Large intestine (tissue), 3 donors: ENCODE measurements at regions not wholly inside any gene's neighbourhood (a gene's known extent, or its start where the extent isn't known, plus 50 kb on each side); places are given as distances from the start of the nearest gene placed in this dataset.

Source experiments
- DNase-seq, 2 donors: peaks; one replicate each; pipeline versions ENCODE4 v3.0.0 to v3.0.0-alpha.2; 2013
- H3K27ac ChIP-seq: one replicate; pipeline ENCODE4 v1.5.1; 2013; ENCODE audit warnings: low read length
- H3K27me3 ChIP-seq: 2 replicates; pipeline ENCODE4 v1.6.1; 2013; ENCODE audit warnings: low read length; ENCODE audit not compliant: control insufficient read depth, insufficient read depth
- H3K36me3 ChIP-seq: 2 replicates; pipeline ENCODE4 v1.6.1; 2013; ENCODE audit warnings: low read length; ENCODE audit not compliant: control insufficient read depth, insufficient read depth
- H3K4me1 ChIP-seq: one replicate; pipeline ENCODE4 v1.6.1; 2013; ENCODE audit warnings: low read length; ENCODE audit not compliant: control insufficient read depth, insufficient read depth
- H3K4me3 ChIP-seq: one replicate; pipeline ENCODE4 v1.5.1; 2013; ENCODE audit warnings: low read length
- H3K9me3 ChIP-seq: one replicate; pipeline ENCODE4 v1.6.1; 2013; ENCODE audit warnings: mild to moderate bottlenecking, low read depth, low read length, moderate library complexity; ENCODE audit not compliant: control insufficient read depth
- WGBS: methylation state at CpG from one replicate; pipeline ENCODE4 v1.1.5; 2013; ENCODE audit warnings: low lambda C conversion rate; ENCODE audit not compliant: insufficient coverage; 5-methylcytosine and 5-hydroxymethylcytosine counted together

DNA sequence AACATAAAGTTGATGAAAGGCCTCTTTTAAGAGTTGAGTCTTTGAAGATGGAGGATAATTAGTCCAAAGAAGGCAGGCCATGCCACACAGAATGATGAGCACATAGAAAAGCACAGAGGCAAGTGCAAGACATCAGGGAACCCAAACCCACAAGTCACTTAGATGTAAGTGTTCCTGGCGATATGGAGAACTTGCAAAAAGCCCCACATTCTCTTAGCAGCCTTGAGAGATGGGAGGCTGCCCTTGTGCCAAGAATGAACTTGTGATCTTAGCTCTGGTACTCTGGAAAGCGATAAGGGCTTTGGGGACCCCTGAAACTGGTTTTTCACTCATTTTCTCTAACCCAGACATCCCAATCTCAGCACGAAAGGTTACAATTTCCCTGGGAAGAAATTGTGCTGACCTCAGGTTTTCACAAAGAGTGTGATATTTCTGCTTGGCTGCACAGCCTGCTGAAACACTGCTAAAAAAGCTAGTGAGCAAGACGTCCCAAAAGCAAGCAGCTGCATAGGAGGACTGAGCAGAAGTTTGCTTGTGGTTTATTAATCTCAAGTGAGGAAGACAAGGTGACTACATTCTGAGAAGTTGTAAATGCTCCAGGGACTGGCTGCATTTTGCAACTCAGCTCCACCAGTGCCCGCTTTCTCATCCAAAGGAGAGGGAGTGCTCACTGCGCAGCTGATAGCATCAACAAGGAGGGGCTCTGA is 496.9 kb upstream of the CAMK1G start:
- WGBS, result no CpG with 5 or more reads among the region's 6 CpGs
- no peaks in the 10 kb centered on the region for H3K36me3 ChIP-seq
- H3K9me3 ChIP-seq, result no peaks in the 10 kb centered on the region
- no peak overlapping the region for H3K4me3 ChIP-seq
- no peaks in the 10 kb centered on the region for H3K27me3 ChIP-seq
- DNase-seq, result no peak
- H3K27ac ChIP-seq, result no peak overlapping the region
- no peaks in the 10 kb centered on the region for H3K4me1 ChIP-seq

DNA sequence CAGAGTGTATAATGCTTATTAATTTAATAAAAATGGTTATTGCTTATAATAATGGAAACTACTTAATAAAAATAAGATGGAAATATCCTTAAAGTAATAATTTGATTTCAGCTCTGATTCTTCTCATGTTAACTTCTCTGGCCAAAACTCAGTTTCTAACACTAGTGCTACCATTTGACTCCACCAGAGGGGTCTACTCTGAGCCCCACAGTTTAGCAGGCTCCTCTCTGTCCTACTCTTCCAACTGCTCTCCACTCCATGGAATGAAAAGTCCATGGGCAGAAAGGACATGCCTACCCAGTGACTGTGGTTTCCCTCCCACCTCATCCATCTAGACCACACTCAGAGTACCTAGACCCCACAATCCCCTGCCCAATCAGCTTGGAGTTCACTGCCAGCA is 489.1 kb upstream of the CAMK1G start:
- no peak overlapping the region for H3K27ac ChIP-seq
- no peaks in the 10 kb centered on the region for H3K9me3 ChIP-seq
- no peaks in the 10 kb centered on the region for H3K27me3 ChIP-seq
- no peak overlapping the region for H3K4me3 ChIP-seq
- H3K36me3 ChIP-seq, result no peaks in the 10 kb centered on the region
- no peak for DNase-seq
- peaks cover 3% of the 10 kb centered on the region for H3K4me1 ChIP-seq

DNA sequence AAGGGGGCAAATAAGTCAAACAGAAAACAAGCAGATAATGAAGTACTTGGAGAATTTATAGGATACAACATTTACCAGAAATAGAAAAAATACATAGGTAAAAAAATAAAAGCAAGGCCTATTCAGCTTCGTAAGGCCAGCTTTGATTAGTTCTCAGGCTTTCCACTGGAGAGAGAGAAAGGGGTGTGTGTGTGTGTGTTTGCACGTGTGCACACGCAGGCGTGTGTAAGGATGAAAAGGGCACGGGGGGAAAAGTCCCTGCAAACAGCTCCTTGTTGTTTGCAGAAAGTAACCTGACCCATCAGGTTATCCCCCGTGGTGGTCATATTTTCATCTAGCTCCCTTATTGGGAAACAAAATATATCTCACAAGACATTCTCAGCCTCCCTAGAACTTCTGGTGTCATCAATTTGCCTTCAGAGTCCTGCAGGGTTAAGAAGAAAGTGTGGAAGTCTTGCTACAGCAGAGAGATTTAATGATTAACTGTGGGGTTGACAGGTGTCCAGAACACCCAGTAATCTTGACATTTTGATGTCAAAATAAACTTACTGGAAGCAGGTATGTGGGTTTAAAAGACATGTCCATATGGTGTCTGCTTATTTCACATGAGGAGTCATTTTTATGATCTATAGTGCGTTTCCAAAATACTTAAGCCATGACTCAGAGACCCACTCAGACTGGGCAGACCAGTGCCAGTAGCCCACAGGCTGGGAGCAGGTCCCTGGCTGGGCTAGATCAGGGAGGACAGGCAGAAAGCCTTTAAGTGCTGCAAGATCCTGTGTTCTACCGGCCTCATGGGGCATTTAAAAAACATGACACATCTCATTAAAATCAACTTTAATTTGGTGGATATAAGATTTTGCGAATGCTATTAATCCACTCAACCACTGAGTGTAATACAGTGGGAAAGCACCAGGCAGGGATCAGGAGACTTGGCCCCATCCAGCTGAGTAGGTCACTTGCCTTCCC is 487.6 kb upstream of the CAMK1G start:
- peak in 1 of 2 donors; percentile 17 for DNase-seq
- Histone ChIP-seq H3K27ac (no peak overlapping the region), H3K36me3 (no peaks in the 10 kb centered on the region), H3K4me3 (no peak overlapping the region), H3K27me3 (no peaks in the 10 kb centered on the region), H3K4me1 (peaks cover 3% of the 10 kb centered on the region), H3K9me3 (no peaks in the 10 kb centered on the region)
- WGBS, result no CpG with 5 or more reads among the region's 9 CpGs

DNA sequence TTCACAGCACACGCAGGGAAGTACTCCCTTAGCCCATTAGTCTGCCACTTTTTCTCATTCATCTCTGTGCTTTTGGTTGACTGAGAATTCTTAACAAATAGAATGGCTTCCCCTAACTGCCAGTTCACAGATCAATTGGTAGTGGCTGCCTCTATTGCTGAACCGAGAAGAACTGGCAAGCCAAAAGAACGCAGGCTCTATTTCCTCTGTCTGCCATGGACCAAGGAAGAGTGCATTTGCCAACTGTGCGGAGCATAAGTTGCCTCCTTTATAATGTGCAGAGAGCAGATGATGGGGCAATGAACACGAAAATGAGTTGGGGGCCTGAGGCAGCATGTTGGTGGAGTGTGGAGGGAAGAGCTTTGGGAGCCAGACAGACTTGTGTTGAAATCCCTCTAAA is 483.1 kb upstream of the CAMK1G start:
- H3K36me3 ChIP-seq, result no peaks in the 10 kb centered on the region
- WGBS, result 100% methylated on average over 1 of the region's 5 CpGs
- H3K27me3 ChIP-seq, result no peaks in the 10 kb centered on the region
- H3K4me3 ChIP-seq, result no peak overlapping the region
- no peaks in the 10 kb centered on the region for H3K9me3 ChIP-seq
- no peak overlapping the region for H3K27ac ChIP-seq
- peaks cover 3% of the 10 kb centered on the region for H3K4me1 ChIP-seq
- DNase-seq, result no peak

DNA sequence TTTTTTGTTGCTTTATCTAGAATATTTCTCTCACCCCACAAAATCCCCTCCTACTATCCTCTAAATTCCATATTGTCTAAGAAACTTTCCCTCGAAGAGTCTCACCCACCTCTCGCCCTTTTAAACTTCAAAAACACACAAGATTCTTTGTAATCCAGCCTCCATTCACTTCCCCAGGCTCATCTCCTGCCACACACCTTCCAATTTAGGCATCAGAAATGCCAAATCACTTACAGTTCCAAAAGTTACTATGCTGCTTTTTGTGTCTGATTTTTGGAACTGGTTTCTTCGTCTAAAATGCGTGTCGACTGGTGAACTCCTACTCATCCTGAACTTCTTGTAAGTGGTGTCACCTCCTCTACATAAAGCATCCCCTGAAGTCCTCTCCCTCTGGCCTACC is 482.4 kb upstream of the CAMK1G start:
- Histone ChIP-seq H3K4me1 (peaks cover under 1% of the 10 kb centered on the region), H3K36me3 (no peaks in the 10 kb centered on the region), H3K27ac (no peak overlapping the region), H3K4me3 (no peak overlapping the region), H3K27me3 (no peaks in the 10 kb centered on the region), H3K9me3 (no peaks in the 10 kb centered on the region)
- no peak for DNase-seq
- WGBS, result 90% methylated on average over 3 of the region's 5 CpGs

DNA sequence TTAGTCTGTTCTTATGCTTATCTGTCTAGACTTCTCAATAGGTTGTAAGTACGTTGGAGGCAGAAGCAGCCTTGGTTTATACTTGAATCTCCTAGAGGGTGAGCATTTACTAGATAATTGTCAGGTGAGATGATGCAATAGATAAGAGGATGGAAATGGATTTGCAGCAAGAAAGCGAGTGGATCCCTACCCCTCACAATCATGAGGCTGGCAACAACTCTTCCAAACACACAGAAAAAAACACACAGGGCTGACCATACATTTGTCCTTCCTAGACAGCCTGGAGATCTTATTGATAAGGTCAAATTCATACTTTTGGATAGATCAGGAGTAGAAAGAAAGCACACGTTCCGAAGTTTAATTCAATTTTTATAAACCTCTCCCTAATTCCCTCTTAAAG is 481.4 kb upstream of the CAMK1G start:
- no peaks in the 10 kb centered on the region for H3K36me3 ChIP-seq
- H3K27ac ChIP-seq, result no peak overlapping the region
- no CpG with 5 or more reads among the region's 4 CpGs for WGBS
- H3K9me3 ChIP-seq, result no peaks in the 10 kb centered on the region
- no peak for DNase-seq
- no peaks in the 10 kb centered on the region for H3K4me1 ChIP-seq
- no peaks in the 10 kb centered on the region for H3K27me3 ChIP-seq
- H3K4me3 ChIP-seq, result no peak overlapping the region

DNA sequence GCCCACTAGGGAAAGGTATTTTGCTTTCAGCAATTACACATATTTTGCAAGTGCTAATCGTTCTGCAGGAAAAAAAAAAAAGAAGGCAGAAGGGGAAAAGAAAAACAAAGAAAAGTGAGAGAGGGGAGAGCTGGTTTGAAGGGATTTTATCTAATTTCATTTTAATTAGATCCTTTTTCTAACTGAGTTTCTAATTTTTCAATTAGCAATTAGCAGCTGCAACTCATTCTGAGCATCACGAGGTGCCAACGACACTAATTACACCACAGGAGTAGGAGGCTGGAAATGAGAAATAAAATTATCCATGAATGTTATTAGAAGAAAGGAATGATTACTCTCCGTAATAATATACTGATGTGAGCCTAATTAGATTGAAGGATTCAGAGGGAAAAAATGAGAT is 481.0 kb upstream of the CAMK1G start:
- Histone ChIP-seq H3K4me1 (no peaks in the 10 kb centered on the region), H3K36me3 (no peaks in the 10 kb centered on the region), H3K27ac (no peak overlapping the region), H3K27me3 (no peaks in the 10 kb centered on the region), H3K4me3 (no peak overlapping the region), H3K9me3 (no peaks in the 10 kb centered on the region)
- WGBS, result 69% methylated on average over 2 of the region's 4 CpGs
- DNase-seq, result no peak

DNA sequence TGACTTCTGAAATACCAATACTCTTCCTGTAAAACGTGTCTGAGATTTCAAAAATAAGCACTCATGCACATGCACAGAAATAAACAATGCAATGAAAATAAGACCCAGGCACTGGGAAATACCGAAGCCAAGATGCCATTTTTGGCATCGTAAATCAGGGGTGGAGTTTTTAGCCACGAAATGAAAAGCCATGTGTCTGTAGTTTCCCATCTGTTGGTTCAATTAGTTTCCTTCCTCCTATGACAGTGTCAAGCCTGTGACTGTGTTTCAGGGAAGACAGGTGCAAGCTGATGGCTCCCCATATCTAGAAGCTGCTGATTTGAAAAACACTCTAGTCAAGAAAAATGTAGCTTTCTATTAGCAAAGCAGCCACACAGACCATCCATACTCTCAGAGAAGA is 480.4 kb upstream of the CAMK1G start:
- H3K27me3 ChIP-seq, result no peaks in the 10 kb centered on the region
- no peaks in the 10 kb centered on the region for H3K36me3 ChIP-seq
- no peak for DNase-seq
- H3K27ac ChIP-seq, result no peak overlapping the region
- no peaks in the 10 kb centered on the region for H3K4me1 ChIP-seq
- H3K9me3 ChIP-seq, result no peaks in the 10 kb centered on the region
- WGBS, result no CpG with 5 or more reads among the region's 4 CpGs
- no peak overlapping the region for H3K4me3 ChIP-seq

DNA sequence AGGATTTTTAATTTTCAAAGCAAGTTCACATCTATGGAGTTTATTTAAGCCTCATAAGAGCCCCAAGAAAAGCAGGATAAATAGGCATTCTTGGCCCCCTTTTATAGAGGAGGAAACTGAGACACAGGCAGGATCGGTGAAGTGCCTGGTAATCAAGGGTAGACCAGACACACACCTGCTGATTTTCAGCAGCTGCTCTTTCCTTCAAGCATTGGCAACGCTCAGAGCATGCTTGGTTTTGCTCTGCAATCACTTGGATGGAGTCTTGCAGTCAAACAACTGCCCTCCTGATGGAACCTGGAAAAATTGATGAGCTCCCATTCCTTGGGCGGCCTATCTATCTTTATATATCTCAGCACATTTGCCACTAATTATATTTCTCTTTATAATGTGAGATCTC is 478.9 kb upstream of the CAMK1G start:
- WGBS, result no CpG with 5 or more reads among the region's 3 CpGs
- no peak for DNase-seq
- Histone ChIP-seq H3K36me3 (no peaks in the 10 kb centered on the region), H3K27ac (no peak overlapping the region), H3K4me1 (no peaks in the 10 kb centered on the region), H3K27me3 (no peaks in the 10 kb centered on the region), H3K4me3 (no peak overlapping the region), H3K9me3 (no peaks in the 10 kb centered on the region)

DNA sequence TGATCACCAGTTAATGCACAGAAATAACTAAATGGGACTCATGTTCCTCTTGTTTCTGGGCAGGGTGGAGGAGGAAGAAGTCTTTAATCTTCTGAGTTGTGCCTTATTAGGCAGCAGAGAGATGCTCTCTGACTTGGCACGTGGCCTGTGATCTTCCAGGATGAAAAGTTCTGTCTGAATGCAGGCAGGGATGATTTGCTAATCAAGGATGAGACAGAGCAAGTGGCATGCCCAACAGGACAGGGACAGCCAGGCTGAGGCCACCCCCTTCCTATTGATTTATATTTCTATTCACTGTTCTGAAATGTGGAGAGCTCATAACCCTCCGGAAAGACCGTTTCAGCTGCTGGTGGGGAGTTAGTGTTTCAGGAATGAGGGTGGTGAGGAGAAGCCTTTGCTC is 477.8 kb upstream of the CAMK1G start:
- no peak overlapping the region for H3K27ac ChIP-seq
- H3K4me3 ChIP-seq, result no peak overlapping the region
- H3K4me1 ChIP-seq, result no peaks in the 10 kb centered on the region
- H3K36me3 ChIP-seq, result no peaks in the 10 kb centered on the region
- WGBS, result no CpG with 5 or more reads among the region's 3 CpGs
- H3K27me3 ChIP-seq, result no peaks in the 10 kb centered on the region
- H3K9me3 ChIP-seq, result no peaks in the 10 kb centered on the region
- no peak for DNase-seq
